DND-41 (cell line): ENCODE measurements at regions not wholly inside any gene's neighbourhood (a gene's known extent, or its start where the extent isn't known, plus 50 kb on each side); places are given as distances from the start of the nearest gene placed in this dataset.

Source experiments
- CTCF ChIP-seq: IDR thresholded peaks from 2 replicates; pipeline ENCODE4 v1.5.1; 2012; ENCODE audit warnings: borderline replicate concordance, low read length, moderate library complexity, mild to moderate bottlenecking; ENCODE audit not compliant: poor library complexity, severe bottlenecking; ENCODE audit errors: extremely low read depth
- EZH2 ChIP-seq: IDR thresholded peaks from 3 replicates; pipeline ENCODE4 v1.6.1; 2012; ENCODE audit warnings: borderline replicate concordance, low read depth, mild to moderate bottlenecking, moderate library complexity, low read length, inconsistent platforms; ENCODE audit not compliant: severe bottlenecking

DNA sequence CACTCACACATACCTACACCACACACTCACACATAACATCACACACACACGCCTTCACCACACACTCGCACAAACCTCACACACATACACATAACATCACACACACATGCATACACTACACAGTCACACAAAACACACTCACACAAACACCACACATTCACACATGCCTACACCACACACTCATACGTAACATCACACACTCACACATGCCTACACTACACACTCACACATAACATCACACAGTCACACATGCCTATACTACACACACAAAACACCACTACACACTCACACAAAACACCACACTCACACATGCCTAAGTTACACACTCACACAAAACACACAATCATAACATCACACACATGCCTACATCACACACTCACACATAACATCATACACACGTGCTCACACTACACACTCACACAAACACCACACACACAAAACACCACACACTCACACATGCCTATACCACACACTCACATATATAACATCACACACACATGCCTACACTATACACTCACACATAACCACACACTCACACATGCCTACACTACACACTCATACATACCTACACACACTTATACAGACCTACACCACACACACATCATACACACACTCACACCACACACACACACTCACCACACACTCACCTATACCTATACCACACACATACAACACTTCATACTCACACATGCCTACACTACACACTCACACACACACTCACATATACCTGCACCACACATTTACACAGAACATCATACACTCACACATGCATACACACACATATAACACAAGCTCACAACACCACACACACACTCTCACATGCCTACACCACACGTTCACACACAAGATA, 383.5 kb downstream of the C6orf118 start:
- no peak for TF ChIP-seq CTCF
- no peak for TF ChIP-seq EZH2
